Activated CD8-positive, alpha-beta memory T cell treated with anti-CD3 and anti-CD28 coated beads, Interleukin-2, amount 50 U/mL, for 1 hour (primary cell): ENCODE measurements at regions not wholly inside any gene's neighbourhood (a gene's known extent, or its start where the extent isn't known, plus 50 kb on each side); places are given as distances from the start of the nearest gene placed in this dataset.
A peak's percentile ranks its signal among the peaks of the same experiment; 100 is the strongest.
"Not testable (repeated sequence)": the region's sequence is repeated elsewhere in the genome, so short reads cannot be mapped to it uniquely, and the experiment has no call there.

ENCODE experiments used
- DNase-seq: peaks from one replicate; pipeline ENCODE4 v3.0.0-alpha.2; 2020; ENCODE audit errors: extremely low read depth

GRCh38 chr10:3961082-3961481 lies 176.1 kb upstream of the KLF6 start:
- DNase-seq = peak; percentile 22

- DNase-seq = no peak
Observed at GRCh38 chr10:3960496-3960895, 175.5 kb upstream of the KLF6 start.

- DNase-seq = no peak
Observed at GRCh38 chr10:3959370-3960325, 174.6 kb upstream of the KLF6 start.

- no peak for DNase-seq
Observed at GRCh38 chr10:3958472-3958996, 173.5 kb upstream of the KLF6 start.

GRCh38 chr10:3955955-3956617 lies 171.1 kb upstream of the KLF6 start:
- DNase-seq = no peak

- no peak for DNase-seq
Observed at GRCh38 chr10:3955493-3955892, 170.5 kb upstream of the KLF6 start.

- no peak for DNase-seq
Observed at GRCh38 chr10:3954615-3955014, 169.6 kb upstream of the KLF6 start.

- DNase-seq = not testable (repeated sequence)
Observed at GRCh38 chr10:3954007-3954406, 169.0 kb upstream of the KLF6 start.

GRCh38 chr10:3951993-3952392 lies 167.0 kb upstream of the KLF6 start:
- no peak for DNase-seq

- no peak for DNase-seq
Observed at GRCh38 chr10:3950676-3951275, 165.8 kb upstream of the KLF6 start.

- no peak for DNase-seq
Observed at GRCh38 chr10:3949711-3950110, 164.7 kb upstream of the KLF6 start.

- DNase-seq = peak; percentile 56
Observed at GRCh38 chr10:3948843-3949242, 163.8 kb upstream of the KLF6 start.

GRCh38 chr10:3946234-3947229 lies 161.5 kb upstream of the KLF6 start:
- DNase-seq = no peak

- DNase-seq = no peak
Observed at GRCh38 chr10:3945026-3945425, 160.0 kb upstream of the KLF6 start.

- no peak for DNase-seq
Observed at GRCh38 chr10:3944591-3944990, 159.6 kb upstream of the KLF6 start.

- DNase-seq = no peak
Observed at GRCh38 chr10:3943695-3944257, 158.8 kb upstream of the KLF6 start.

- DNase-seq = no peak
Observed at GRCh38 chr10:3942937-3943489, 158.0 kb upstream of the KLF6 start.

- DNase-seq = no peak
Observed at GRCh38 chr10:3941676-3942075, 156.7 kb upstream of the KLF6 start.

GRCh38 chr10:3936422-3937040 lies 151.5 kb upstream of the KLF6 start:
- DNase-seq = no peak

- DNase-seq = no peak
Observed at GRCh38 chr10:3935933-3936359, 150.9 kb upstream of the KLF6 start.
